ENCODE measurements at regions not wholly inside any gene's neighbourhood (a gene's known extent, or its start where the extent isn't known, plus 50 kb on each side); places are given as distances from the start of the nearest gene placed in this dataset.
A peak's percentile ranks its signal among the peaks of the same experiment; 100 is the strongest.
"Not testable (repeated sequence)": the region's sequence is repeated elsewhere in the genome, so short reads cannot be mapped to it uniquely, and the experiment has no call there.

GRCh38 chr5:163309914-163310313 is 127.5 kb upstream of the CCNG1 start:
- DNase-seq = no peak

- no peak for DNase-seq
Measured at GRCh38 chr5:163310997-163311396, 126.4 kb upstream of the CCNG1 start.

- DNase-seq = no peak
Measured at GRCh38 chr5:163312598-163312997, 124.8 kb upstream of the CCNG1 start.

- not testable (repeated sequence) for DNase-seq
Measured at GRCh38 chr5:163313049-163313448, 124.3 kb upstream of the CCNG1 start.

GRCh38 chr5:163316374-163316773 is 121.0 kb upstream of the CCNG1 start:
- not testable (repeated sequence) for DNase-seq

DNA sequence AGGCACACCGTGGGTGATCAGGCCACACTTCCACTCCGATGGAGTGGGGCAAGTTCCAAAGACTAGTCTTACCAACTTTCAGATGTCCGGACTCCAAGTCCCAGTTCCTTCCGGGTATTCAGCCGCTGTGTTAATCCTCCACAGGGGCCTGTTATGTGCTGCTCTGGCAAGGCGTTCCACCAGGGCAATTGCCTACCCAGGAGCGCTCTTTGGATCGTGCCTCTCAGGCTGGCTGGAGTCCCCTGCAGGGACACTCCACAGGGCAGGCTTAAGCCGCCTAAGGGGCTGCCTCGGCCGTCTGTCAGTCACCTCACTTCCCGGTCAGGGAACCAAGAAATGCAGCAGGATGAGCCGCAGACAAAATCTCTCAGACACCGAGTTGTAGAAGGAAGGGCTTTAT is 118.7 kb upstream of the CCNG1 start:
- no peak for DNase-seq

- no peak for DNase-seq
Measured at GRCh38 chr5:163321511-163321910, 115.9 kb upstream of the CCNG1 start.

GRCh38 chr5:163330723-163331668 is 106.4 kb upstream of the CCNG1 start:
- DNase-seq = no peak

GRCh38 chr5:163336074-163336473 is 101.3 kb upstream of the CCNG1 start:
- not testable (repeated sequence) for DNase-seq

DNA sequence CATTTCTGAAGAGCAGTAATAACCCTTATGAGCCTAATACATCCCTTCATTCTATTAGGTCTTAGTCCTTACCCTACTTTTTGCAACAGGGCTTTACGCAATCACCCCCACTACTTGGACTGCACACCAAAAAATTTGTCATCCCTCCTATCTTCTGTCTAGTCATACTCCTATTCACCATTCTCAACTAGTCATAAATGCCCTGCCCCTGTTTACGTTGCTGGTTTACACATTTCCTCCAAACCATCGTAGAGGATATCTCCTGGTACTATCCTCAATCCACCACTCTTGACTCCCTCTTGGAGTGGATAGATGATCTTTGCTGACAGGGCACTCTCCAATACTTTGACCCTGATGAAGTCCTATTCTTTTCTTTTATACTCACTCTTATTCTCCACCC is 98.2 kb upstream of the CCNG1 start:
- no peak for DNase-seq

- not testable (repeated sequence) for DNase-seq
Measured at GRCh38 chr5:163340378-163340777, 97.0 kb upstream of the CCNG1 start.

DNA sequence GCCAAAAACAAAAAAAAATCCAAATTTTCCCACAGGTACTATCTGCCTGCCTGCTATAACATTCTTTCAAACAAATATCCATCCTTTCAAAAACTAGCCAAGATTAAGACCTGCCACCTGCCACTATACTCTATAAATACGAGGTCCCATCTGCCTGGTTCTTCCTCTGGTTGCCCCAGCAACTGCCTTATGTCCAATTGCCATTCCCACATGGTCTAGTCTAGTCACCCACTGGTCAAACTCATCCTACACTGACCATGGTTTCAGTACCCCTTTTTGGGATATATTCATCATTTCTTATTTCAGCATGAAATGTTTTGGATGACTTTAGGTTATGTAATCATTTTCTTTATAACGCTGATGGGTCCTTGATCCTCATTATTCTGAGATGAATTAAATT is 95.1 kb upstream of the CCNG1 start:
- no peak for DNase-seq

DNA sequence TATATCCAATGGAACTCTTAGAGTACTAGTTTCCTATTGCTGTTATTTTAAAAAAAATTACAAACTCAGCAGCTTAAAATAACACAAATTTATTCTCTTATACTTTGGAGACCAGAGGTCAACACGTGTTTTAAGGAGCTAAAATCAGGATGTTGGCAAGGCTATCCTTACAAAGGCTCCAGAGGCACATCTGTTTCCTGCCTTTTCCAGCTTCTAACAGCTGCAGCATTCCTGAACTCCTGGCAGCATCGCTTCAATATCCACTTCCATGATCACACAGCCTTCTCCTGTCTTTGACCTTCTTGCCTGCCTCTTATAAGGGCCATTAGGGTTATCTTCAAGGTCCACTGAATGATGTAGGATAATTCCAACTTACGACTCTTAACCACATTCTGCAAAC is 92.2 kb upstream of the CCNG1 start:
- DNase-seq = no peak

DNA sequence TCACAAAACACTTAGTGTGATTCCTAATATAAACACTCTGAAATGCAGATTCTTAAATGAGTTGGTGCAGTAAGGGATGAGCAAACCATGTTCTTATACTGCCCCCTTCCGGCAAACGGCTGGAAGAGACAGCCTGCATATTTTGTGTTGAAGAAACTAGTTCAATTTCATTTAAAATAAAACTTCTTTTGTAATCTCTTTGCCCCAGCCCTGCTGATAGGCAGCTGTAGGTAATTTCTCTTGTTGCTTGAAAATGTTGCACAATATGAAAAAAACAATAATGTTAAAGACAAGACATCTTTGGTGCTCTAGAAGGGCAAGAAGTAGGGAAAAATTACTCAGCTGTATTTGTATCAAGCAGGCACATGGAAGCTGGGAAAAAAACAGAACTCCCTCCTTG is 89.7 kb upstream of the CCNG1 start:
- peak; percentile 46 for DNase-seq

- DNase-seq = no peak
Measured at GRCh38 chr5:163350083-163350482, 87.3 kb upstream of the CCNG1 start.

- no peak for DNase-seq
Measured at GRCh38 chr5:163352531-163352930, 84.9 kb upstream of the CCNG1 start.

DNA sequence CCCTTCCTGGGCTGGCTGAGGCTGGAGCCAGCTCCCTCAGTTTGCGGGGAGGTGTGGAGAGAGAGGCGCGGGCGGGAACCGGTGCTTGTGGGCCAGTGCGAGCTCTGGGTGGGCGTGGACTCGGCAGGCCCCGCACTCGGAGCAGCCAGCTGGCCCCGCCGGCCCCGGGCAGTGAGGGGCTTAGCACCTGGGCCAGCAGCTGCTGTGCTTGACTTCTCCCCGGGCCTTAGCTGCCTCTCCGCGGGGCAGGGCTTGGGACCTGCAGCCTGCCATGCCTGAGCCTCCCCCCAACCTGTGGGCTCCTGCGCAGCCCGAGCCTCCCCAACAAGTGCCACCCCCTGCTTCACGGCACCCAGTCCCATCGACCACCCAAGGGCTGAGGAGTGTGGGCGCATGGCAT is 81.6 kb upstream of the CCNG1 start:
- not testable (repeated sequence) for DNase-seq

GRCh38 chr5:163357636-163358035 is 79.8 kb upstream of the CCNG1 start:
- no peak for DNase-seq

- no peak for DNase-seq
Measured at GRCh38 chr5:163360656-163361055, 76.7 kb upstream of the CCNG1 start.

DNA sequence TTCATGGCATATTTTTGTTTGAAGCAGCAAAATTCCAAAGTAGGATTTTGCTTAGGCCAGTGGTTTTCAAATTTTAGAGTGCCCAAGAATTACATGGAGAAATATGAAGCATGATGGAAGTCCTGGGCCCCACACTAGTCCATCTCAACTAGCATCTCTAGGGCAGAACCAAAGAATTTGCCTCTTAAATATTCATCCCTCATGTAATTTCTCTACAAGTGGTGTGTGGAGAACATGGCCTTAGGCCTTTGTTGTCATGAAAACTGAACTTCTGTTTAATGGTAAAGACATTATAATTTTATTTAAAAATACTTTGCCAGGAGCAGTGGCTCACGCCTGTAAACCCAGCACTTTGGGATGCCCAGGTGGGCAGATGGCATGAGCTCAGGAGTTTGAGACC is 75.9 kb upstream of the CCNG1 start:
- no peak for DNase-seq

DNA sequence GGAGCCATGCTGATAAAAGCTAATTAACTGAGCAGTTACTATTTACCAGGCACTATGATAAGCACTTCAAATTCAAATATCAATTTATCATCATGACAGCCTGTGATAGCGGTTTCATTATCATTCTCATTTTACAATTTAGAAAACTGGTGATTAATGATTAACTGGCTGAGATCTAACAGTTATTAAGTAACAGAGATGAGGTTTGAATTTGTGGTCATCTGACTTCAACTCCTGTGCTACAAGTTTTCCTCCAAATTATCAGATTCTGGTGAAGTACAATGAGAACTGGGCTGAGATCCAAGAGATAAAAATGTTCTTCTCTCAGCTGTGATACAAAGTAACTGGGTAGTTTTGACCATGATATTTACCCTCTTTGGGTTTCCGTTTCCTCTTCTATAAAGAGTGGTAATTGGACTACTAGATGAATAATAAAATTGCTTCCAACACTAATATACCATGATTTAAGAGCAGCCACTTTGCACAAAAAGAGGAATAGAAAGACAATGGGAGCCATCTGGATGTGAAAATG is 74.5 kb upstream of the CCNG1 start:
- DNase-seq = no peak

DNA sequence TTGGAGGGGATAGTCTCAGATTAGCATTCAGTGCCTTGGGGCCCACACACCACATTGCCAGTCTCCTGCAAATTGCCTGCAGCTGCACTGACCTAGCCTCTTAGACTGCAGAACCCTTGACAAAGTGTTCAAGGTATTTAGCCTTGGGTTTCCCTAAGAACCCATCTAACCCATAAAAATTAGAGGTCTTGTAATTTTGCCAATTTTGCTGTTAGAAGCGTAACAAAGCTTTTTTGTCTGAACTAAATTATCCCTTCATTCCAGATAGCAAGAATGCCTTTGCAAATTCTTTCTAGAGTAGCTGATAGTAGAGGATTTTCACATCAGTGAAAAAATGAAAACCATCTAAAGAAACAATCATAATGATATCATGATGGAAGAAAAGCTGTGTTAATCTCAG is 74.0 kb upstream of the CCNG1 start:
- DNase-seq = no peak

GRCh38 chr5:163366757-163367156 is 70.6 kb upstream of the CCNG1 start:
- no peak for DNase-seq

DNA sequence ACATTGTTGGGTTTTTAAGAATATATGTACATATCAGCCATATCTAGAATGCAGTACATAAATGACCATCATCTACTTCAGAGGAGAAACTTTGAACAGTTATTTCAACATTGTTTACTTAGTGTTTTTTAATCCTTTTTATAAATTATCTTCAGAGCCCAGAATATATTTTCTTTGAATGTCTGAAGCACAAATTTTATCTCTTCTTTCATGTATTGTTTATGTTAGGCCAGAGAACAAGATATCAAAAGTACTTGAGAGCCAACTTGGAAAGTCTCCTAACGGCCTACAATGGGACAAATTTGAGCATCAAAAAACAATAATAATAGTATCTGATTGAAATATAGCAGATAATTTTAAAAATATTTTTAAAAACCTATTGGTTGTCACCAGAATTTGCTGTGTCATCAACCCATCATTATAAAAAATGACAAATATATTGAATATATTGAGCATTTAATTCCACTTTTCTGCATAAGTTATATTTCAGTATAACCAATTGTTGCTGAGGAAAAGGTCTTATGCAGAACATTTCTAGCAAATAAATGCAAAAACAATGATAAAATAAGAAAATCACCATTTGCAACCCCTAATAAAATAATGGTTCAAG is 67.5 kb upstream of the CCNG1 start:
- DNase-seq = no peak

Data from CD4-positive, alpha-beta T cell treated with Interleukin-4 for 4 hours (primary cell).